Nucleus accumbens (tissue), 56 donors: ENCODE measurements at regions not wholly inside any gene's neighbourhood (a gene's known extent, or its start where the extent isn't known, plus 50 kb on each side); places are given as distances from the start of the nearest gene placed in this dataset.

Experiments used
- DNase-seq, 56 donors: peaks; one replicate each; lab custom pipeline; 2025; lab: John Stamatoyannopoulos, UW

- DNase-seq = no peak
These were observed 302.9 kb upstream of the NXPH2 start for GRCh38 chr2:139083121-139083520.

- no peak for DNase-seq
These were observed 300.1 kb upstream of the NXPH2 start for GRCh38 chr2:139080244-139080643.

GRCh38 chr2:139079311-139079710, 299.1 kb upstream of the NXPH2 start:
- DNase-seq = no peak

- DNase-seq = no peak
These were observed 298.2 kb upstream of the NXPH2 start for GRCh38 chr2:139078376-139078775.

GRCh38 chr2:139077099-139077737, 297.0 kb upstream of the NXPH2 start:
- no peak for DNase-seq

GRCh38 chr2:139067874-139068273, 287.7 kb upstream of the NXPH2 start:
- DNase-seq = no peak

- no peak for DNase-seq
These were observed 286.9 kb upstream of the NXPH2 start for GRCh38 chr2:139067072-139067471.

GRCh38 chr2:139064159-139064558, 284.0 kb upstream of the NXPH2 start:
- no peak for DNase-seq

GRCh38 chr2:139059617-139060016, 279.4 kb upstream of the NXPH2 start:
- no peak for DNase-seq

- no peak for DNase-seq
These were observed 275.0 kb upstream of the NXPH2 start for GRCh38 chr2:139055202-139055601.

GRCh38 chr2:139048017-139048416, 267.8 kb upstream of the NXPH2 start:
- DNase-seq = no peak

GRCh38 chr2:139045524-139045923, 265.3 kb upstream of the NXPH2 start:
- DNase-seq = no peak

GRCh38 chr2:139034064-139034463, 253.9 kb upstream of the NXPH2 start:
- no peak for DNase-seq

GRCh38 chr2:139033300-139033699, 253.1 kb upstream of the NXPH2 start:
- no peak for DNase-seq

GRCh38 chr2:139031722-139032121, 251.5 kb upstream of the NXPH2 start:
- no peak for DNase-seq

GRCh38 chr2:139020287-139020686, 240.1 kb upstream of the NXPH2 start:
- no peak for DNase-seq

GRCh38 chr2:139018252-139018651, 238.1 kb upstream of the NXPH2 start:
- no peak for DNase-seq

GRCh38 chr2:139007130-139007529, 226.9 kb upstream of the NXPH2 start:
- no peak for DNase-seq

GRCh38 chr2:139000131-139000785, 220.1 kb upstream of the NXPH2 start:
- no peak for DNase-seq

GRCh38 chr2:138997856-138998517, 217.8 kb upstream of the NXPH2 start:
- no peak for DNase-seq

GRCh38 chr2:138997346-138997745, 217.2 kb upstream of the NXPH2 start:
- no peak for DNase-seq

GRCh38 chr2:138994502-138994901, 214.3 kb upstream of the NXPH2 start:
- DNase-seq = no peak
